Fibroblast of peridontal ligament (primary cell): ENCODE measurements at regions not wholly inside any gene's neighbourhood (a gene's known extent, or its start where the extent isn't known, plus 50 kb on each side); places are given as distances from the start of the nearest gene placed in this dataset.

ENCODE experiments used
- DNase-seq: peaks from one replicate; pipeline ENCODE4 v3.0.0-alpha.2; 2010; ENCODE audit errors: extremely low read depth

DNA sequence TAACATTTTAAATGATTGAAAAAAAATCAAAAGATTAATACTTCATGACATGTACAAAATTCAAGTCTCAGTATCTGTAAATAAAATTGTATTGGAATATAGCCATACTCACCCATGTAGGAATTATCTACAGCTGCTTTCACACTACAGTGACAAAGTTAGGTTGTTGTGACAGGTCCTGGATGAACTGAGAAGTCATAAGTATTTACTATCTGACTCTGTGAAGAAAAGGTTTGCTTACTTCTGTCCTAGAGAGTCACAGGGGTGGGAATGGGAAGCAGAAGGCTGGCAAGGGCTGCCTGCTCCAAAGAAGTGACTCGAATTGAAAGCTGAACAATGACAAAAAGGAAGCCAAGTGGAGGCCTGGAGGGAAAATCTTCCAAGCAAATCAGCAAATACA is 155.2 kb downstream of the SLC30A10 start:
- no peak for DNase-seq

DNA sequence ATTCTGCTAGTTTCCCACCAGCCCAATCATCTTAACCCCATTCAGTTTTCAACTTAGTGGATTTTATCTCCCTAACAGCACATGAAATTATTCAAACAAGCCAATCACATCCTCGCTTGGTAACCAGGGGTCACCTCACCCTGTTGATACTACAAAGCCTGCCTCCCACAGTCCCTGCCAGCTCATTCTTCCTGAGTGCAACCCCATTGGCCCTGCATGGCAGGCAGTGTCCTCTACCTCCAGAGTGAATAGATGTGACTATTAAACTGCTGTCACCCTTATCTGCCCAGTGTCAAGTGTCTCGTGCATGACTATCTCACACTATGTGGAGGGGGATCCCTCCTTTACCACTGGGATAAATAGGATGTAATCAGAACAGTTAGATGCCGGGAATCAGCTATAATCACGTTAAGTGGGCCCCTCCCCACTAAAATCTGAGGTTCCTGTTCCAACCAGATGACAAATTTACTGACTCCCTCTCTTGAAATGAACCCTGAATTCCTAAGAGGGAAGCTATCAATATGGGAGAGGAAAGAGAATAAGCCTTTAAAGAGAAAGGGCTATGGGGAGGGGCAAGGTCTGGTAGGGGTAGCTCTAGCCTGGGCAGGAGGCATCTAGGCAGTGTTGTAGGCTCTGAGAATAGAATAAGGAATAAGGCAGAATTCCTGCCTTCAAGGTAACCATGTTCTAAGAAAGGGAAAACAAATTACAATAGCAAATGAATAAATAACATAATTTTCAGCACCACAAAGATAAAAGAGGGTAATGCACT is 155.9 kb downstream of the SLC30A10 start:
- no peak for DNase-seq

DNA sequence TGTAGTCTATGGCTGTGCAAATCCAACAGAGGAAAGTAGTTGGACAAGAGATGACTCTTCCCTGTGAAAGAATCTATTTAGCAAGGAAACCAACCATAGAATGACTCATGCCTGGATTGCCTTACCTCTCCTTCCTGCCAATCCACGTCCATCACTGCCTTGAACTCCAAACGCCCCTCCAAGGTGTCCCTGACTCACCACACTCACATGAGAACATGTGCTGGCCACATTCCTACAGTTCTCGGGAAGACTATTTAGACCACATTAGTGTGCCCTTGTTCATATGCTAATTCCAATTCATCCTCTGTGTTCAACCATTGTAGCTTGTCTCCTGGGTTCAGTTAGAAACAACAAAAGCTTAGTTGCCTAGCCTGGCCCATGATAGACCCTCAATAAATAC is 157.3 kb downstream of the SLC30A10 start:
- DNase-seq: peak; percentile 93

DNA sequence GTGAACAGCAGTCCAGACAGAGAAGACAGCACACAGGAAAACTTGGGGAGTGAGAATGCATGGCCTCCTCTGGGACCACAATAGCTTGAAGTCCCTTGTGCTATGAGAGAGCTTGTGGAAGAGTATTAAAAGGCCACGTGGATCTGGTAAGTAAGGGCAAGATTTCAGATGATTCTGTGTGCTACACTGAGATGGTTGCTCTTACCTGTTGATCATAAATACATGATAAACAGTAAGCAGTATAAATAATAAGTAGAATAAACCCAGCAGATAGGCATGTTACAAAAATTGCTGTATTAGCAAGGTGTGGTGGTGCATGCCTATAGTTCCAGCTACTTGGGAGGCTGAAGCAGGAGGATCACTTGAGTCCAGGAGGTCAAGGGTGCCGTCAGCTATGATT is 150.4 kb upstream of the ZC3H11B start:
- DNase-seq: no peak

DNA sequence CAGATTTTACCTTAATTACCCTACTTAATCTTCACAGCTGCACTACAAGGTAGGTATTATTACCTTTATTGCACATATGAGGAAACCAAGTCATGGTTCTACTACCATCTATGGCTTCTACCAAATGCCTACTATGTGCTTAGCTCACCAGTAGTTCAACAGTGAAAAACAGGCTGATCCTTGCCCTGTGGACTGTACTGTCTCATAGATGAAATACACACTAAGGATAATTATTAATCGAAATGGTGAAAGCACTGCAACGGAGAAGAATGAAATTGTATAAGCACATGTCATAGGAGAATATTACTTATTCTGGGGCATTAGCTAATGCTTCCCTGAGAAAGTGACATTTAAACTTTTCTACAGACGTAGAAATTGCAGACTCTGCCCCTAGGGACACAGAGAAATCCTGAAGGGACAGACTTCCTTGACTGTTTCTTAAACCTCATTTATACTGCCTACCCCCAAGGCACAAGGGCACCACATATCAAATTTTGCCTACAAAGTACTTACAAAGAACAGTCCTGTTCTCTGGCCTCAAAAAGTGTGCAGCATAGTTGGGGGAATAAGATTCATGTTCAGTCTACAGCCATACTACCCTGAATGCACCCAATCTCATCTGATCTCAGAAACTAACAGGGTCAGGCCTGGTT is 148.4 kb upstream of the ZC3H11B start:
- no peak for DNase-seq

DNA sequence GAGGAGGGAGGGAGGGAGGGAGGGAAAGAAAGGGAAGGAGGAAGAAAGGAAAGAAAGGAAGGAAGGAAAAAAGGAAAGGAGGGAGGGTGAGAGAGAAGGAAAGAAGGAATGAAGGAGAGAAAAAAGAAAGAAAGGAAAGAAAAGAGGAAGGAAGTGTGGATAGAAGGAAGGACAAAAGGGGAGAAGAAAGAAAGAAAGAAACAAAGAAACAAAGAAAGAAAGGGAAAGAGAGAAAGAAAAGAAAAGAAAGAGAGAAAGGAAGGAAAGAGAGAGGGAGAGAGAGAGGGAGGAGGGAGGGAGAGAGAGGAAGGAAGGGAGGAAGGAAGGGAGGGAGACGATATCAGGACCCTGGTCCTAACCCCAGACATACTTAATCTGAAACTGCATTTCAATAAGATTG is 146.2 kb upstream of the ZC3H11B start:
- no peak for DNase-seq

DNA sequence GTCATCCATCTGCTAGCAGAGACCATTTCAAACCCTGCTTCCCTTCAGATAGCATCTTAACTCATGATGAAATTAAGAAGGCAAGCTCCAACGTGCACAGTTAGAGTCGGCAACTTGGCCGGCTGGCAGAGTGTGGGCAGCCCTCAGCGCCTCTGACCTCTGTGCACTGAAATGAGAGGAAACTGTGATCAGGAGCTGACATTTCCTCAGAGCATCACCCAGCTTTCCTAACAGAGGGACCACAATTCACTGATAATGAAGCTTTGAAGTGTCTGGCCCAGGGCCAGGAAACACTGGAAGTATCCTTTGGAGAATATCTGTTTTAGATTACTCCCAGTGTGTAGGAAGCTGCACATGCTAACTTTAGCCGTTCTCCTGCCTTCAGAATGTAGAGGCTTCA is 145.0 kb upstream of the ZC3H11B start:
- no peak for DNase-seq

DNA sequence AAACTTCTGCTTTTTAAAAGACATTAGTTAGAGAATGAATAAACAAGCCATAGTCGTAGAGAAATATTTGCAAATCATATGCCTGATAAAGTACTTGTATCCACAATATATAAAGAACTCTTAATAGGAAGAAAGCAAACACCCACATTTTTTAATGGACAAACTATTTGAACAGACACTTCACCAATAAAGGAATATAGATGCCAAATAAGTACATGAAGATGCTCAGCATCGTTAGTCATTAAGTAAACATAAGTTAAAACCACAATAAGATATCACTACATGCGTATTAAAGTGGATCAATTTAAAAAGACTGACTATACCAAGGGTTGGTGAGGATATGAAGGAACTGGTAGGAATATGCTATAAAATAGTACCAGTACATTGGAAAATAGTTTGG is 142.3 kb upstream of the ZC3H11B start:
- DNase-seq: no peak

DNA sequence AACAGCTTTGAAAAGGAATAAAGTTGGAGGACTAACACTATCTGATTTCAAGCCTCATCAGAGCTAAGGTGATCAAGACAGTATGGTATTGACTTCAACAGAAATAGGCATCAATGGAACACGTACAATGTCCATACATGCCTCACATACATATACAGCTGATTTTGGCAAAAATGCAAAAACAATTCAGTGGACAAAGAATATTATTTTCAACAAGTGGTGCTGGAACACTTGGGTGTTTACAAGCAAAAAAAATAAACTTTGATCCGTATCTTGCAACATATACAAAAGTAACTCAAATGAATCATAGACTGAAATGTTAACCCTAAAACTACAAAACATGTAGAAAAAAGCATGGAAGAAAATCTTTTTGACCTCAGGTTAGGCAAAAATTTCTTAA is 141.9 kb upstream of the ZC3H11B start:
- DNase-seq: no peak

DNA sequence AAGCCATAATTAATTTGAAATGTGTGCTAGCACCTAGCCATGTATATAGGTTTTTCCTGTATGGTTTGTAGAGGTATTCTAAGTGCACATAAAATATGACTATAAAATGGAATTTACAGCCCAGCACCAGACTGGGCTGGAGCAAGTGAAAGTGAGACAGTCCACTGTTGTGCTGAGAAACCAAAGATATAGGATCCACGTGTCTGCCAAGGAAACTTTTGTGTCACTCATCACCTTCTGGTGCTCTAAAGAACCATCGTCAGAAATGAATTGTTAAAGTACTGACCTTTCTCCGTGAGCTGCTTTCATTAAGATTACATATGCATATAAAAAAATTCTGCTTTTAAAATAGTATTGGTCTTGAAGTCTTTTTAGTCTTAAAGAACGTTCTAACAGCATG is 141.0 kb upstream of the ZC3H11B start:
- DNase-seq: no peak

DNA sequence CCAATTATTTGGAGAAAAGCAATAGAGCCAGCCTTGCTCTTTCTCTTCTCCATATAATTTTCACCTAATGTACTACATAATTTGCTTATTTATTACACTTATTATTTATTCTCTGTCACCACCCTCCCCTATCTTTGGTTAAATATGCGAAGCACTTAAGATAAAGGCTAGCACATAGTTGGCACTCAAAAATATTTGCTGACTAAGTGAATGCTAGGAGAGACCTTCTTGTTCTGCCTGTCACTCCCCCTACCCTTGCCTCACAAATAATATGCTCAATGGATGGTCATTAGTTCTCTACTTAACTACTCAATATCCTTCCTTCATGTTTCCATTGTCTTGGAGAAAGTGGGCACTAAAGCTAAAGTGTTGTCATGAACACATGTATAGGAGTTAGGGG is 139.7 kb upstream of the ZC3H11B start:
- DNase-seq: no peak

DNA sequence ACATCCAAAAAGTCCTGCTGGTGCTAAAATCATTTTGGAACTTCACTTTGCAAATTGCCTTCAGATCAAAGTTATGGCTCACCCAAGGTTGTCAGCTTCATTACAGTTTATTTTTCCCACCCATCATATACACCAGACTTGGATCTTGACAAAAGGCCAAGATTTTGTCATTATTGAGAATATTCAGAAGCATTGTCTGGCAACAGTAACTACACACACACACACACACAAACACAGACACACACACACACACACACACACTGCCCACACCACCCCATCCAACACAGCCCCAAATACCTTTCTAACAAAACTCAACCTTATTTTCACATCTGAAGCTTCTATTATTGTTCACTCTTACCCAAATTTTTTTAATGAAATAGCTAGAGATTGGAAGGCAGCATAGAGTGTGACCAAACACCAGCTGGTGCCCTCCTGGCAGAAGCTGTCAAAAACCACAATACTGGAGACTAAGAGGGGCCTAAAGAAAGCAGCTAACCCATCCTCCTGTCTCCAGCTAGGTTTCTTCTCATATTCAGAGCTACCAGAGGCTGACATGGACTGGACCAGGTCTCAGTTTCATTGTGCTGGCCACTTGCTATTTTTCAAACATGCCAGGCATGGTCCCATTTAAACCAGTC is 139.1 kb upstream of the ZC3H11B start:
- DNase-seq: no peak

DNA sequence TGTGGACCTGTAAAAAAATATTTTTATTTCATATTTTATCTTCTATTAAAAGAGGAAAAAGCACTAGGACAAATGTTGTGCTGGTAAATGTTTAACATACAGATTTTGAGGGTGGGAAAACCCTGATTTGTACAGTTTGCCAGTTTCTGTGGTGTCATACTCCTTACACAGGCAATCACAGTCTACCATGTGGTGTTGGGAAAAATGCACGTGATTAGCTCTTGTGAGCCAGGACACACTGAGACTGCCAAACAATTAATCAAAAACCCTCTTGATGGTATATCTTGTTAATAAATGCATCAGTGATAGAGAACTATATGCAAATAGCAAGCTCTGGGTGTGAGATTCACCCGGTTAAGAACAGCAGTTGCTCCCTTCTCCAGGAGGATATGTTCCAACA is 136.5 kb upstream of the ZC3H11B start:
- no peak for DNase-seq

DNA sequence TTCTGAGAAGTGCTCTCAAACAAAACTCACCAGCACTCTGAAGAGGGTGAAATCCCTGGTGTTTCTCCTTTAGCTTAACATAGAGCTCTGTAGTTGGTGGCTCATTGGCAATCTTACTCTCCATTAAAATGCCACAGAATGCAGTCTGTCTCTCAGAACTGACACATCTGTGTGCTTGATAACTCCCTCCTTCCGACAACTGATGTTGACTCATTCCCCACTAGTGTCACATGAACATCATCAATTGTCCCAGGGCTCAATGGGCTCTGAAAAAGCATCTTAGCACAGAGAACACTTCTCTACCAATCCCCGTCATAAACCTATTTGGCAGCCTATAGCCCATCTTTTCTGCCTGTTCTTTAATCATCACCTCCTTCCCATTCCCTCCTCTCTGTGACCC is 133.2 kb upstream of the ZC3H11B start:
- no peak for DNase-seq

DNA sequence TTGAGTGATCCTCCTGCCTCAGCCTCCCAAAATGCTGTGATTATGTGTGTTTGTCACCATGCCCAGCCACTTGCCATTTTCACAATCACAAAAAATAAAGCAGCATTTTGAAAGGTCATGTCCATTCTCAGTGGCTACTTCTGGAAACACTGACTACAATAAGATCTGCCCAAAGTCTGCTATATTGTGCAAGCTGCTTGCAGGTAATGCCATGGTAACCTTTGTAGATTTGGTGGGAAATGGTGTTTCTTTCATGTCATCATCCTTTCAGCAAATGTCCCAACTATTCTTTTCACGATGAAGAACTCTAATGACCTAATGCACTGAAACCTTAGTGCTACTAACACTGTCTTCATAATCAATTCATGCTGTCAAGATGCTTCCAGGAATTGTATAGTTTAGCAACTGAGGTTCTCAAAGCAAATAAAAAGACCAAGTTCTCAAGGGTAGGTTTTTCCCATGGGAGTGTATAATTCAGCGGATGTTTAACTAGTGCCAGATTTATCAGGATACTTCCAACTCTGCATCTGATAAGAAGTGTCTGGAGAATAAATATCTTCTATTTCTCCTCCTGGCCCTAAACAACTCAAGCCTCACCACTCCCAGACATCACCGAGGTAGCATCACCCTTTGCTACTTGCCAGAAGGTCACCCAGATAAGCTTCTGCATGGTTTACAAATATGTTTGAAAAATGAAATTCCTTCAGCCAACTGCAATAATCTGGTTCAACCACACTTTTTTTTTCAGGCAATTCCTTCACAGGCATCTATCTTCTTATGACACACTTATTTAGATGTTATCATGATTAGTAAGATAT is 132.0 kb upstream of the ZC3H11B start:
- DNase-seq: no peak

DNA sequence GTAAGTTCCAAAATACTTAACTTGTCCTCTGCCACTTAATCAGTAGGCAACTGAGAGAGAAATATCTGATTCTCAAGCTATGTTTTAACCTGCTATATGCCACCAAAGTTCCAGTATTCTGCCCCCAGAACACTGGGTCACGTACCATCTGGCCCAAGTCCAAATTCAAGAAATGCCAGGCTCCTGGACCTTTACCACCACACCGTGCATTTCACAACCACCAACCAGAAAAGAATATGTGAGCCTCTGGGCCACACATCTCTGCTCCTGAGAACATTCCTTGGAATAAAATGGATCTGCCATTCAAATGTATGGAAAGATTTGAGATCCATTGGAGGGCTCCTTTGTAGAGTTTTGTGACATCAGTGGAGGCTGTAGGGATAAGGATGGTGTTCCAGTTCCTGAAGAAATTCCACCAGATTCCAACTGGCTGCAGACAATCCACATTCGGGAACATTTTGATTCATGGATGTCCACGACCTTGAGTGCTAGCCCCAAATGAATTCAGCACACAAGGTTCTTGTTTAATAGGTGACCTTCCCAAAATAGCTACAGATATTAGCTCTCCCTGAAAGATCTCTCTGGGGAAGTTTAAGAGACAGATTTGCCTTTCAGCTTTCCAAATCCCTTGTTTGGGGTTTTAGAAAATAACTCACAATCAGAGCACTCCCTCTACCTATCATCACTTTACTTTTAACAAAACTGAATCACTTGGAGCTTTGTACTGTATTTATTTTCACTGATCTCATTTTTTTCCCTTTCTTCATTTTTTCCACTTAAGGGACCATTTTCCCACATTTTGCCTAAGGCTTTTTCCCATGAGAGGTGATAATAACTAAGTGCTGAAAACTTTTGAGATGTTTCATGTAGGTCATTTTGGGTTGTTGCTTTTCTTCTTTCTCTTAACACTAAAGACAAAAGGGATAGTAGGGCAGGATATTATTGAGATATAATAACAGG is 128.4 kb upstream of the ZC3H11B start:
- no peak for DNase-seq

DNA sequence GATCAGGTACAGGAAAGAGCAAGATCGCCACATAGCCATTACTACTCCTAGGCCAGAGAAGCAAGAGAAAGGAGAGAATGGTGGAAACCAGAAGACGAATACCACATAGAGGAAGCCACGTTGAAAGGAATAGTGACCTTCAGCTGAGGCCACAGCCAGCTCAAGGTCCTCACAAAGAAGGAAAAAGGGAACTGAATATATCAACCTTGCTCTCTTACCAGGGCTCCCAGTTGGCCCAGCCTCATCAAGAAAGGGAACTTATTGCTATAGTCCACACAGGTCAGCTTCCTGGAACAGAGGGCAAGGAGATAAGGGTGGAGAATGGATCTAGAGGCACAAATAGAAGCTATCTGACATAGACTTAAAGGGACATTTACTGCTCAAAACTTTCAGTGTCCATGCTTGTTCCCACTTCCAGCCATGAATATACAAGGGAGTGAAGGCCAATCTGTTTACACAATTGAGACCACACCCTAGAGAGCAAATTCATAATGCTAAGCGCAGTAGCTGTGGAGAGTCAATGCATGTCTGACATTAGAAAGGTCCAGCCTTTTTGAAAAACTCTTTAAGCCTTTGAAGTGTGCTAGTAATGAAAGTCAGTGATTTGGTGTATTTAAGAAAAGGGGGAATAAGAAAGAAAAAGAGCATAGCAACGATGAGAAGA is 120.7 kb upstream of the ZC3H11B start:
- no peak for DNase-seq

DNA sequence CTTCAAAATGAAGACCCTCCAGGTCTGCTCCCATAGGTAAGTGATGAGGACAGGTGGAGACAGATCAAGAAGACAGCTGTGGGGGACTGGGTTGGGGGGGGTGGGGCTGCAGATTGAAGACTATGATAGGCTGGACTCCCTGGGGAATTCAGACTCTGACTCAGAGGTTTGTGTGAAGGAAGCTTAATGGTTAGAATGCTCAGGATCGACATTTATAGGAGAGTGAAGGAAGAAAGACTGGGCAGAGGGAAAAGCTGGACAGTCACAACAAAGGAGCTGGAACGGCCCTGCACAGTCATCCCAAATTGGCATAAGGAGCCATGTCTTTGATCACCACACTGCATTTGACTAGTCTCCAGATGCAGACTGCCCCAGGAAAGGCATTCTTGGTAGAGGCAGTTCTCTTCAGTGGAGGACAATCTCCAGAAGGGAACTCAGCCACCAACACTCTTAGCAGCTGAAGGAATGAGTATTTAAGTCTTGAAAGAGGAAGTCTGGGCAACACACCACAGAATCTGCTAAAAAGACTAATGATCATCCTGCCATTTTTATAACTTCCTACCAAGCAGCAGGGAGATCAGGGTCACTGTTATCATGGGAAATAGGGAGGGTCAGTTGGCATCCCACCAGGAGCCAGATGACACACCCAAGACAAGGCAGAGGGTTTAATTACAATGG is 120.0 kb upstream of the ZC3H11B start:
- DNase-seq: no peak

DNA sequence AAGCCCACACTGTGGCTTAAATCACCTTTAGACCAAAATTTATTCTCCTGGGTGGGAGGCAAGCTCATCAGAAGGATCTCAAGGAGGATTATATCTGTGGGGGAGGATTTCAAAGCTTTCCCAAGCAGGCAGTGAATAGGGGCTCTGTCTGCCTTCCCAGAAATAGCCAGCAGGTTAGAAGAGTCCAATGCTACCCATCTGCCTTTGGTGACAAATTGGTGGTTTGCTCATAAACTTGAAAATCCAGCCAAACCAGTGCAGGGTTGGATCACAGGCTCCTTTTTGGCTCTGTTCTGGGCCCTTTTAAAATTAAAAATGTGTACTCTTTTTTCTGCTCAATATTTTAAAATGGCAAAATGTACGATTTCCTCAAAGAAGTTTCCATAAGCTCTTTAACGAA is 118.9 kb upstream of the ZC3H11B start:
- no peak for DNase-seq
